ENCODE measurements at regions not wholly inside any gene's neighbourhood (a gene's known extent, or its start where the extent isn't known, plus 50 kb on each side); places are given as distances from the start of the nearest gene placed in this dataset.

GRCh38 chr1:5222626-5223025 lies 568.2 kb downstream of the AJAP1 start:
- peaks cover 10% of the 10 kb centered on the region for H3K27me3 Mint-ChIP-seq (ENCODE audit: insufficient read depth, unreplicated experiment)
- no peak overlapping the region for H3K27ac Mint-ChIP-seq (ENCODE audit: unreplicated experiment)
- Histone ChIP-seq H3K4me1 (no peaks in the 10 kb centered on the region), H3K27me3 (replicated peaks; ENCODE audit: control insufficient read depth, insufficient read depth, low read length) (no peaks in the 10 kb centered on the region), H3K9me3 (no peaks in the 10 kb centered on the region), H3K36me3 (ENCODE audit: control insufficient read depth, insufficient read depth, low read length) (no peaks in the 10 kb centered on the region), H3K4me3 (ENCODE audit: low read depth, low read length) (no peak overlapping the region)
- H3K36me3 Mint-ChIP-seq (ENCODE audit: insufficient read depth, unreplicated experiment) = no peaks in the 10 kb centered on the region
- no peak for TF ChIP-seq CTCF (IDR thresholded peaks at IDR 0.05; ENCODE audit: insufficient read depth in 1 of 2, low read depth in 1 of 2, low read length in 1 of 2, severe bottlenecking in 1 of 2, unreplicated experiment in 1 of 2)
- H3K4me3 Mint-ChIP-seq (ENCODE audit: unreplicated experiment) = no peak overlapping the region
- H3K9me3 Mint-ChIP-seq (ENCODE audit: unreplicated experiment) = no peaks in the 10 kb centered on the region
- no TSS peak for BruUV-seq (replicated peaks)
- intact Hi-C loops (cut with micrococcal nuclease; ENCODE audit: unreplicated experiment) = no loop called here
- ChIA-PET POLR2A (no interaction called here), CTCF (no interaction called here)
- no peaks in the 10 kb centered on the region for H3K4me1 Mint-ChIP-seq (ENCODE audit: low read depth, unreplicated experiment)
- no peak for DNase-seq

- Mint-ChIP-seq H3K27me3 (ENCODE audit: insufficient read depth, unreplicated experiment) (peaks cover 10% of the 10 kb centered on the region), H3K36me3 (ENCODE audit: insufficient read depth, unreplicated experiment) (no peaks in the 10 kb centered on the region), H3K4me3 (ENCODE audit: unreplicated experiment) (no peak overlapping the region), H3K4me1 (ENCODE audit: low read depth, unreplicated experiment) (no peaks in the 10 kb centered on the region), H3K9me3 (ENCODE audit: unreplicated experiment) (no peaks in the 10 kb centered on the region), H3K27ac (ENCODE audit: unreplicated experiment) (no peak overlapping the region)
- Histone ChIP-seq H3K9me3 (no peaks in the 10 kb centered on the region), H3K4me3 (ENCODE audit: low read depth, low read length) (no peak overlapping the region), H3K4me1 (no peaks in the 10 kb centered on the region), H3K27me3 (replicated peaks; ENCODE audit: control insufficient read depth, insufficient read depth, low read length) (no peaks in the 10 kb centered on the region), H3K36me3 (ENCODE audit: control insufficient read depth, insufficient read depth, low read length) (no peaks in the 10 kb centered on the region)
- no peak for DNase-seq
- BruUV-seq (replicated peaks) = no TSS peak
- CTCF ChIA-PET = no interaction called here
- intact Hi-C loops (cut with micrococcal nuclease; ENCODE audit: unreplicated experiment) = no loop called here
- POLR2A ChIA-PET = no interaction called here
- no peak for TF ChIP-seq CTCF (IDR thresholded peaks at IDR 0.05; ENCODE audit: insufficient read depth in 1 of 2, low read depth in 1 of 2, low read length in 1 of 2, severe bottlenecking in 1 of 2, unreplicated experiment in 1 of 2)
Observed at GRCh38 chr1:5221451-5221850, 567.0 kb downstream of the AJAP1 start.

- no peak for TF ChIP-seq CTCF (IDR thresholded peaks at IDR 0.05; ENCODE audit: insufficient read depth in 1 of 2, low read depth in 1 of 2, low read length in 1 of 2, severe bottlenecking in 1 of 2, unreplicated experiment in 1 of 2)
- ChIA-PET CTCF (no interaction called here), POLR2A (no interaction called here)
- Mint-ChIP-seq H3K27me3 (ENCODE audit: insufficient read depth, unreplicated experiment) (peaks cover 10% of the 10 kb centered on the region), H3K4me1 (ENCODE audit: low read depth, unreplicated experiment) (no peaks in the 10 kb centered on the region), H3K9me3 (ENCODE audit: unreplicated experiment) (no peaks in the 10 kb centered on the region), H3K4me3 (ENCODE audit: unreplicated experiment) (no peak overlapping the region), H3K36me3 (ENCODE audit: insufficient read depth, unreplicated experiment) (no peaks in the 10 kb centered on the region), H3K27ac (ENCODE audit: unreplicated experiment) (no peak overlapping the region)
- DNase-seq = no peak
- H3K27me3 ChIP-seq (replicated peaks; ENCODE audit: control insufficient read depth, insufficient read depth, low read length) = no peaks in the 10 kb centered on the region
- no peaks in the 10 kb centered on the region for H3K9me3 ChIP-seq
- no peaks in the 10 kb centered on the region for H3K36me3 ChIP-seq (ENCODE audit: control insufficient read depth, insufficient read depth, low read length)
- intact Hi-C loops (cut with micrococcal nuclease; ENCODE audit: unreplicated experiment) = no loop called here
- BruUV-seq (replicated peaks) = no TSS peak
- H3K4me1 ChIP-seq = no peaks in the 10 kb centered on the region
- H3K4me3 ChIP-seq (ENCODE audit: low read depth, low read length) = no peak overlapping the region
Observed at GRCh38 chr1:5220821-5221220, 566.4 kb downstream of the AJAP1 start.

Measured in Caco-2 (cell line).